ENCODE measurements at regions not wholly inside any gene's neighbourhood (a gene's known extent, or its start where the extent isn't known, plus 50 kb on each side); places are given as distances from the start of the nearest gene placed in this dataset.

- H3K27ac Mint-ChIP-seq (ENCODE audit: unreplicated experiment): no peak overlapping the region
- H3K4me3 Mint-ChIP-seq (ENCODE audit: unreplicated experiment): no peak overlapping the region
- no peak for DNase-seq
- H3K27me3 Mint-ChIP-seq (ENCODE audit: unreplicated experiment): peaks cover 4% of the 10 kb centered on the region
- H3K9me3 Mint-ChIP-seq (ENCODE audit: unreplicated experiment): peaks cover 1% of the 10 kb centered on the region
- no peak for TF ChIP-seq CTCF (IDR thresholded peaks at IDR 0.05; ENCODE audit: partially characterized antibody, unreplicated experiment)
- no peaks in the 10 kb centered on the region for H3K36me3 Mint-ChIP-seq (ENCODE audit: unreplicated experiment)
- peaks cover 3% of the 10 kb centered on the region for H3K4me1 Mint-ChIP-seq (ENCODE audit: low read depth, unreplicated experiment)
Measured at GRCh38 chr5:74145951-74146350, 494.6 kb downstream of the ENC1 start.

GRCh38 chr5:74143721-74144330 is 496.7 kb downstream of the ENC1 start:
- no peak for DNase-seq
- Mint-ChIP-seq H3K36me3 (ENCODE audit: unreplicated experiment) (no peaks in the 10 kb centered on the region), H3K9me3 (ENCODE audit: unreplicated experiment) (no peaks in the 10 kb centered on the region), H3K27ac (ENCODE audit: unreplicated experiment) (no peak overlapping the region), H3K4me1 (ENCODE audit: low read depth, unreplicated experiment) (peaks cover 3% of the 10 kb centered on the region), H3K4me3 (ENCODE audit: unreplicated experiment) (no peak overlapping the region), H3K27me3 (ENCODE audit: unreplicated experiment) (peaks cover 1% of the 10 kb centered on the region)
- TF ChIP-seq CTCF (IDR thresholded peaks at IDR 0.05; ENCODE audit: partially characterized antibody, unreplicated experiment): no peak

- Mint-ChIP-seq H3K27ac (ENCODE audit: unreplicated experiment) (no peak overlapping the region), H3K9me3 (ENCODE audit: unreplicated experiment) (no peaks in the 10 kb centered on the region), H3K36me3 (ENCODE audit: unreplicated experiment) (no peaks in the 10 kb centered on the region)
Measured at GRCh38 chr5:74143151-74143550, 497.4 kb downstream of the ENC1 start.

GRCh38 chr5:74141053-74141452 is 499.5 kb downstream of the ENC1 start:
- peaks cover 3% of the 10 kb centered on the region for H3K4me1 Mint-ChIP-seq (ENCODE audit: low read depth, unreplicated experiment)
- peaks cover 1% of the 10 kb centered on the region for H3K27me3 Mint-ChIP-seq (ENCODE audit: unreplicated experiment)
- no peak overlapping the region for H3K27ac Mint-ChIP-seq (ENCODE audit: unreplicated experiment)
- H3K4me3 Mint-ChIP-seq (ENCODE audit: unreplicated experiment): no peak overlapping the region
- no peak for DNase-seq
- no peak for TF ChIP-seq CTCF (IDR thresholded peaks at IDR 0.05; ENCODE audit: partially characterized antibody, unreplicated experiment)
- no peaks in the 10 kb centered on the region for H3K9me3 Mint-ChIP-seq (ENCODE audit: unreplicated experiment)
- H3K36me3 Mint-ChIP-seq (ENCODE audit: unreplicated experiment): no peaks in the 10 kb centered on the region

More at GRCh38 chr5:74143151-74143550, 497.4 kb downstream of the ENC1 start:
- Mint-ChIP-seq H3K4me1 (ENCODE audit: low read depth, unreplicated experiment) (peaks cover 3% of the 10 kb centered on the region), H3K27me3 (ENCODE audit: unreplicated experiment) (peaks cover 1% of the 10 kb centered on the region), H3K4me3 (ENCODE audit: unreplicated experiment) (no peak overlapping the region)
- DNase-seq: no peak
- TF ChIP-seq CTCF (IDR thresholded peaks at IDR 0.05; ENCODE audit: partially characterized antibody, unreplicated experiment): no peak

GRCh38 chr5:74140409-74140808 is 500.1 kb downstream of the ENC1 start:
- H3K36me3 Mint-ChIP-seq (ENCODE audit: unreplicated experiment): no peaks in the 10 kb centered on the region
- peaks cover 1% of the 10 kb centered on the region for H3K27me3 Mint-ChIP-seq (ENCODE audit: unreplicated experiment)
- no peaks in the 10 kb centered on the region for H3K9me3 Mint-ChIP-seq (ENCODE audit: unreplicated experiment)
- no peak for TF ChIP-seq CTCF (IDR thresholded peaks at IDR 0.05; ENCODE audit: partially characterized antibody, unreplicated experiment)
- no peak overlapping the region for H3K27ac Mint-ChIP-seq (ENCODE audit: unreplicated experiment)
- no peak overlapping the region for H3K4me3 Mint-ChIP-seq (ENCODE audit: unreplicated experiment)
- no peak for DNase-seq
- H3K4me1 Mint-ChIP-seq (ENCODE audit: low read depth, unreplicated experiment): peaks cover 3% of the 10 kb centered on the region
